NCI-H1694 treated with DMSO at 0.1 percent for 48 hours (cell line): ENCODE measurements at regions not wholly inside any gene's neighbourhood (a gene's known extent, or its start where the extent isn't known, plus 50 kb on each side); places are given as distances from the start of the nearest gene placed in this dataset.

Experiments
- DNase-seq: peaks from one replicate; lab custom pipeline; 2025; lab: John Stamatoyannopoulos, UW

GRCh38 chr10:44028384-44029137 lies 356.3 kb downstream of the CXCL12 start:
- DNase-seq: no peak

GRCh38 chr10:44024356-44025116 lies 360.4 kb downstream of the CXCL12 start:
- no peak for DNase-seq

- no peak for DNase-seq
Measured at GRCh38 chr10:44023517-44023916, 361.4 kb downstream of the CXCL12 start.

GRCh38 chr10:44022203-44022602 lies 362.7 kb downstream of the CXCL12 start:
- no peak for DNase-seq

- DNase-seq: no peak
Measured at GRCh38 chr10:44020322-44021111, 364.4 kb downstream of the CXCL12 start.

- no peak for DNase-seq
Measured at GRCh38 chr10:44017483-44018145, 367.3 kb downstream of the CXCL12 start.

- no peak for DNase-seq
Measured at GRCh38 chr10:44016589-44017482, 368.1 kb downstream of the CXCL12 start.

GRCh38 chr10:44015702-44016500 lies 367.2 kb upstream of the ZNF32 start:
- DNase-seq: no peak

- DNase-seq: no peak
Measured at GRCh38 chr10:44014644-44015250, 366.1 kb upstream of the ZNF32 start.

GRCh38 chr10:44013981-44014380 lies 365.3 kb upstream of the ZNF32 start:
- no peak for DNase-seq

GRCh38 chr10:44012921-44013320 lies 364.2 kb upstream of the ZNF32 start:
- DNase-seq: no peak

GRCh38 chr10:44011603-44011981 lies 362.9 kb upstream of the ZNF32 start:
- DNase-seq: no peak

- DNase-seq: no peak
Measured at GRCh38 chr10:44010873-44011602, 362.4 kb upstream of the ZNF32 start.

GRCh38 chr10:44009891-44010632 lies 361.4 kb upstream of the ZNF32 start:
- no peak for DNase-seq

- no peak for DNase-seq
Measured at GRCh38 chr10:44008917-44009709, 360.4 kb upstream of the ZNF32 start.

- no peak for DNase-seq
Measured at GRCh38 chr10:44008270-44008916, 359.7 kb upstream of the ZNF32 start.

- no peak for DNase-seq
Measured at GRCh38 chr10:44006771-44007170, 358.1 kb upstream of the ZNF32 start.
